Mesendoderm (in vitro differentiated cells): ENCODE measurements at regions not wholly inside any gene's neighbourhood (a gene's known extent, or its start where the extent isn't known, plus 50 kb on each side); places are given as distances from the start of the nearest gene placed in this dataset.

Experiments
- DNase-seq: peaks from one replicate; pipeline ENCODE4 v3.0.0; 2013
- H2AK5ac ChIP-seq: 2 replicates; pipeline ENCODE4 v1.6.1; 2013; ENCODE audit warnings: low read length, inconsistent platforms
- H2BK120ac ChIP-seq: 2 replicates; pipeline ENCODE4 v1.6.1; 2013; ENCODE audit warnings: low read depth, mild to moderate bottlenecking, low read length, moderate library complexity, mixed read lengths
- H2BK15ac ChIP-seq: replicated peaks from 2 replicates; pipeline ENCODE4 v1.6.1; 2013; ENCODE audit warnings: low read depth, mild to moderate bottlenecking, moderate library complexity
- H2BK5ac ChIP-seq: 2 replicates; pipeline ENCODE4 v1.6.1; 2013; ENCODE audit warnings: low read length, inconsistent platforms
- H3K18ac ChIP-seq: 2 replicates; pipeline ENCODE4 v1.6.1; 2013; ENCODE audit warnings: mild to moderate bottlenecking, low read length, mixed read lengths
- H3K23ac ChIP-seq: one replicate; pipeline ENCODE4 v1.6.1; 2013; ENCODE audit warnings: low read length
- H3K27ac ChIP-seq: 2 replicates; pipeline ENCODE4 v1.5.1; 2013; ENCODE audit warnings: low read depth, mild to moderate bottlenecking, inconsistent platforms, low read length, moderate library complexity
- H3K27me3 ChIP-seq: 2 replicates; pipeline ENCODE4 v1.6.1; 2013; ENCODE audit warnings: low read length, control low read depth, mild to moderate bottlenecking, inconsistent platforms; ENCODE audit not compliant: insufficient read depth, poor library complexity
- H3K36me3 ChIP-seq: 2 replicates; pipeline ENCODE4 v1.6.1; 2013; ENCODE audit warnings: low read length, inconsistent platforms; ENCODE audit not compliant: control insufficient read depth, insufficient read depth
- H3K4ac ChIP-seq: one replicate; pipeline ENCODE4 v1.6.1; 2013; ENCODE audit warnings: low read depth, mild to moderate bottlenecking, low read length, moderate library complexity
- H3K4me1 ChIP-seq: 2 replicates; pipeline ENCODE4 v1.6.1; 2013; ENCODE audit warnings: low read depth, low read length, inconsistent platforms; ENCODE audit not compliant: control insufficient read depth
- H3K4me2 ChIP-seq: 2 replicates; pipeline ENCODE4 v1.6.1; 2013; ENCODE audit warnings: low read length
- H3K4me3 ChIP-seq: 2 replicates; pipeline ENCODE4 v1.5.1; 2013; ENCODE audit warnings: mild to moderate bottlenecking, low read length
- H3K56ac ChIP-seq: one replicate; pipeline ENCODE4 v1.6.1; 2013; ENCODE audit warnings: low read length
- H3K79me1 ChIP-seq: 2 replicates; pipeline ENCODE4 v1.6.1; 2013; ENCODE audit warnings: low read length, inconsistent platforms
- H3K79me2 ChIP-seq: 2 replicates; pipeline ENCODE4 v1.6.1; 2013; ENCODE audit warnings: mild to moderate bottlenecking, low read length; ENCODE audit not compliant: control insufficient read depth, insufficient read depth
- H3K9ac ChIP-seq: 2 replicates; pipeline ENCODE4 v1.6.1; 2013; ENCODE audit warnings: low read length, inconsistent platforms
- H4K5ac ChIP-seq: one replicate; pipeline ENCODE4 v1.6.1; 2013; ENCODE audit warnings: low read length
- H4K8ac ChIP-seq: one replicate; pipeline ENCODE4 v1.6.1; 2013; ENCODE audit warnings: low read depth, mild to moderate bottlenecking, control low read depth, low read length, moderate library complexity
- WGBS: extraction: QIAGEN DNeasy Blood & Tissue Kit; methylation state at CpG from one replicate; pipeline ENCODE4 v1.1.7; 2013; ENCODE audit warnings: low lambda C conversion rate, missing lambda C conversion rate; ENCODE audit not compliant: insufficient coverage; ENCODE audit errors: extremely low coverage; 5-methylcytosine and 5-hydroxymethylcytosine counted together

DNA sequence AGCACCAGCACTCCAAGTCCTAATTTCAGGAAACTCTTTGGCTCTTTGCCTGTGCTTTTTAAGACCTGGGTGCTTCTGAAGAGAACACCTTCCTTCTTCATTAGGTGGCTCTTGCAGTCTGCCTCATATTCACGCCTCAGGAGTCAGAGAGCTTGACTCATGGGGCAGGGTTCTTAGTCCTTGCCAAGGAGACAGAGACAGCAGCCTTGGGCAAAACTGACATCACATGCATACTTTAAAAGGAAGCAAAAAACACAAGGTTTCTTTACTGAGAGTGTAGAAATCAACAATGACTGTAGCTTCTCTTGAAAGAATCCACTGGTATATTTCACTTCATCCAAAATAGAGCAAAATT, 780.6 kb downstream of the INHBA start:
- peak; percentile 47 for DNase-seq
- WGBS = no CpG with 5 or more reads among the region's 1 CpG

GRCh38 chr7:40921589-40922315, 781.1 kb downstream of the INHBA start:
- H3K27me3 ChIP-seq = no peaks in the 10 kb centered on the region
- no peak overlapping the region for H3K4me3 ChIP-seq
- no peak overlapping the region for H3K4ac ChIP-seq
- no peak overlapping the region for H2BK120ac ChIP-seq
- no peak overlapping the region for H3K4me2 ChIP-seq
- H3K4me1 ChIP-seq = no peaks in the 10 kb centered on the region
- no peaks in the 10 kb centered on the region for H3K36me3 ChIP-seq
- no peak overlapping the region for H2BK15ac ChIP-seq
- no peak overlapping the region for H4K8ac ChIP-seq
- no peak overlapping the region for H2AK5ac ChIP-seq
- no peak overlapping the region for H3K18ac ChIP-seq
- no peak overlapping the region for H3K9ac ChIP-seq
- H3K79me1 ChIP-seq = no peaks in the 10 kb centered on the region
- DNase-seq = no peak
- H3K23ac ChIP-seq = no peak overlapping the region
- no peak overlapping the region for H2BK5ac ChIP-seq
- no peak overlapping the region for H3K27ac ChIP-seq
- H3K79me2 ChIP-seq = no peaks in the 10 kb centered on the region
- no peak overlapping the region for H3K56ac ChIP-seq
- H4K5ac ChIP-seq = no peak overlapping the region
- no CpG with 5 or more reads among the region's 7 CpGs for WGBS

More for the DNA sequence above, 780.6 kb downstream of the INHBA start:
- Histone ChIP-seq H3K27me3 (no peaks in the 10 kb centered on the region), H4K8ac (no peak overlapping the region), H2BK5ac (no peak overlapping the region), H3K23ac (no peak overlapping the region), H3K79me1 (no peaks in the 10 kb centered on the region), H2BK15ac (no peak overlapping the region), H2BK120ac (no peak overlapping the region), H3K4ac (no peak overlapping the region), H3K79me2 (no peaks in the 10 kb centered on the region), H3K36me3 (no peaks in the 10 kb centered on the region), H3K4me3 (no peak overlapping the region), H3K56ac (no peak overlapping the region), H3K27ac (no peak overlapping the region), H2AK5ac (no peak overlapping the region), H3K4me1 (no peaks in the 10 kb centered on the region), H3K9ac (no peak overlapping the region), H4K5ac (no peak overlapping the region), H3K4me2 (no peak overlapping the region), H3K18ac (no peak overlapping the region)

- Histone ChIP-seq H3K27ac (no peak overlapping the region), H3K79me1 (no peaks in the 10 kb centered on the region), H3K36me3 (no peaks in the 10 kb centered on the region), H4K5ac (no peak overlapping the region), H3K79me2 (no peaks in the 10 kb centered on the region), H3K4ac (no peak overlapping the region), H3K27me3 (no peaks in the 10 kb centered on the region), H4K8ac (no peak overlapping the region), H3K18ac (no peak overlapping the region), H3K56ac (no peak overlapping the region), H3K4me3 (no peak overlapping the region), H3K4me2 (no peak overlapping the region), H2BK15ac (no peak overlapping the region), H3K4me1 (no peaks in the 10 kb centered on the region), H3K23ac (no peak overlapping the region), H2BK5ac (no peak overlapping the region), H2AK5ac (no peak overlapping the region), H2BK120ac (no peak overlapping the region), H3K9ac (no peak overlapping the region)
- DNase-seq = no peak
- no CpG with 5 or more reads among the region's 2 CpGs for WGBS
Observed at GRCh38 chr7:40918701-40919271, 784.0 kb downstream of the SUGCT start.

GRCh38 chr7:40916813-40917212, 782.0 kb downstream of the SUGCT start:
- Histone ChIP-seq H4K8ac (no peak overlapping the region), H3K27me3 (no peaks in the 10 kb centered on the region), H3K4me3 (no peak overlapping the region), H3K4ac (no peak overlapping the region), H3K36me3 (no peaks in the 10 kb centered on the region), H3K4me2 (no peak overlapping the region), H3K18ac (no peak overlapping the region), H3K79me1 (no peaks in the 10 kb centered on the region), H3K9ac (no peak overlapping the region), H3K56ac (no peak overlapping the region), H3K23ac (no peak overlapping the region), H2AK5ac (no peak overlapping the region), H2BK120ac (no peak overlapping the region), H3K27ac (no peak overlapping the region), H2BK5ac (no peak overlapping the region), H4K5ac (no peak overlapping the region), H2BK15ac (no peak overlapping the region), H3K4me1 (no peaks in the 10 kb centered on the region), H3K79me2 (no peaks in the 10 kb centered on the region)
- DNase-seq = no peak
- no CpG with 5 or more reads among the region's 2 CpGs for WGBS

DNA sequence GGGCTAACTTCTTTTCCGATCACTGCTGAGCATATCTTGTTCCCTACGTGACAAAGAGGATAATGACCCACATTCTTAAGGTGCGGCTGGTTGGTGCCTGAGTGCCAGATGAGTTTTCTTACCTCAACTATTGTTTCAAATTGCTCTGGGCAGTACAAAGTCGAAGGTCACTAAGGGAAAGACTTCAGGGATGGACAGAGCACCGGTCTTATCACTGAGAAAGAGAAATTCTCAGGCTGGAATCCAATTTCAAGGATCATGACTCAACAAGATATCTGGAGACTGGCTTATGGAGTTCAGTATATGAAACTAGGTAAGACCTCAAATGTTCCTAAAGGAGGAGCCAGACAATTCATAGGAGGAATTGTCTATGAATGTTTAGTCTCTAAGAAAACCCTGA, 780.3 kb downstream of the SUGCT start:
- Histone ChIP-seq H3K4me3 (no peak overlapping the region), H3K79me2 (no peaks in the 10 kb centered on the region), H4K5ac (no peak overlapping the region), H3K36me3 (no peaks in the 10 kb centered on the region), H3K27ac (no peak overlapping the region), H3K27me3 (no peaks in the 10 kb centered on the region), H2BK5ac (no peak overlapping the region), H2AK5ac (no peak overlapping the region), H3K4me2 (no peak overlapping the region), H3K9ac (no peak overlapping the region), H3K4me1 (no peaks in the 10 kb centered on the region), H3K4ac (no peak overlapping the region), H2BK120ac (no peak overlapping the region), H4K8ac (no peak overlapping the region), H3K79me1 (no peaks in the 10 kb centered on the region), H3K56ac (no peak overlapping the region), H2BK15ac (no peak overlapping the region), H3K23ac (no peak overlapping the region), H3K18ac (no peak overlapping the region)
- no peak for DNase-seq
- no CpG with 5 or more reads among the region's 5 CpGs for WGBS
